Pancreas (tissue), 10 donors: ENCODE measurements at regions not wholly inside any gene's neighbourhood (a gene's known extent, or its start where the extent isn't known, plus 50 kb on each side); places are given as distances from the start of the nearest gene placed in this dataset.

ENCODE experiments used
- ATAC-seq, 4 donors: fragments of 200-7000 bp; cut with Tn5 transposase; one replicate each; pipeline versions ENCODE4 v1.8.0 to v1.9.1; 2020; ENCODE audit warnings: mild to moderate bottlenecking in 4 of 4, moderate library complexity in 4 of 4
- DNase-seq, 6 donors: peaks; one replicate each; pipeline ENCODE4 v3.0.0-alpha.2; 2020
- FAIRE-seq: peaks from 2 replicates; lab custom pipeline; 2012; peaks lifted over from hg19 to GRCh38; lab: Jason Lieb, UNC
- H3K27ac ChIP-seq, 4 donors: fragments of 200-600 bp; sonication (generic); 1 replicate in 3 of 4; 2 replicates in 1 of 4; pipeline versions ENCODE4 v1.5.0 to v1.8.0; 2020
- H3K27me3 ChIP-seq, 4 donors: fragments of 200-600 bp; one replicate each; pipeline ENCODE4 v1.8.0; 2021
- H3K36me3 ChIP-seq, 3 donors: fragments of 200-600 bp; sonication (generic) in 1 of 3; one replicate each; pipeline versions ENCODE4 v1.5.0 to v1.8.0; 2020 to 2021
- H3K4me1 ChIP-seq, 3 donors: fragments of 200-600 bp; one replicate each; pipeline ENCODE4 v1.8.0; 2021
- H3K4me3 ChIP-seq, 4 donors: fragments of 200-600 bp; sonication (generic) in 2 of 4; one replicate each; pipeline versions ENCODE4 v1.5.0 to v1.8.0; 2020 to 2021
- H3K9me3 ChIP-seq, 4 donors: fragments of 200-600 bp; one replicate each; pipeline ENCODE4 v1.8.0; 2021
- CTCF ChIP-seq, 4 donors: fragments of 200-600 bp; sonication (generic) in 3 of 4; IDR thresholded peaks; one replicate each; pipeline versions ENCODE4 v1.5.0 to v1.8.0; 2021; ENCODE audit warnings: antibody characterized with exemption in 4 of 4
- WGBS, 2 donors: extraction: QIAGEN DNeasy Blood & Tissue Kit; methylation state at CpG; one replicate each; pipeline ENCODE4 v1.1.7; 2013; 5-methylcytosine and 5-hydroxymethylcytosine counted together
- intact Hi-C, 3 donors: fragments of 100-400 bp; cut with DNase I; formaldehyde crosslinking; loops; one replicate each; pipeline versions ENCODE4 v1.11.1 to v1.14.2; 2022
- donor health status: healthy with polysubstance abuse.
- donor health status: DM: no; HTN: no; CAD: no; lungs with moderate emphysema.
- donor health status: DM: no; HTN: no; CAD: no.
- donor health status: control.
- donor health status: control.
- donor health status: Bipolar disorder and iron deficiency.
- donor health status: DM: yes; HTN: yes; CAD: no.
- donor health status: DM: no; HTN: no; CAD: no.
- donor health status: DM: no; HTN: no; CAD: no.
- donor health status: DM: yes; HTN: yes; CAD: no.

DNA sequence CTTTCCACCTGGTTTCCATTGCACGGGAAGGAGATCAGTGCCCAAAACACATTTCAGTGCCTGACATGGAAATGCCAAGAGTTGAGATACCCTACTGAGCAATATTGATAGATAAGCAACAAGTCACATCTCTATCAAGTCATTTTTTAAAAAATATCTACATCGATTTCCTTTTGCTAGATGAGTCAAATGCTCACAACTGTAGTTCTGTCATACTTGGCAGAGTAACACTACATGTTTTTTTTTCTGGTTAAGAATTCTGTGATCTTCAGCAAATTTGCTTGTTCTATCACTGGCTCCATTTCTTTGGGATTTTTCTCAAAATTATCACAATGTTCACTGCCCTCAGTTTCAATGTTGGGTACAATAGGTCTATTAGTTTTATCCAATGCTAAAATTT is 145.4 kb downstream of the ZC3H11B start:
- H3K4me3 ChIP-seq, result no peak overlapping the region
- H3K9me3 ChIP-seq, result no peaks in the 10 kb centered on the region
- no peaks in the 10 kb centered on the region for H3K4me1 ChIP-seq
- H3K36me3 ChIP-seq, result no peaks in the 10 kb centered on the region
- no peak for FAIRE-seq
- intact Hi-C loops, result no loop called here
- H3K27me3 ChIP-seq, result no peaks in the 10 kb centered on the region
- DNase-seq, result no peak
- WGBS, 2 donors, result 71 to 78% methylated on average over 2 of the region's 2 CpGs
- H3K27ac ChIP-seq, result no peak overlapping the region
- TF ChIP-seq CTCF (IDR thresholded peaks at IDR 0.05), result no peak
- ATAC-seq, result no peak

- Histone ChIP-seq H3K4me3 (no peak overlapping the region), H3K27me3 (no peaks in the 10 kb centered on the region), H3K9me3 (no peaks in the 10 kb centered on the region), H3K27ac (no peak overlapping the region), H3K36me3 (no peaks in the 10 kb centered on the region), H3K4me1 (no peaks in the 10 kb centered on the region)
- ATAC-seq (no peak), DNase-seq (no peak), FAIRE-seq (no peak)
- TF ChIP-seq CTCF (IDR thresholded peaks at IDR 0.05), result no peak
- intact Hi-C loops, result no loop called here
These were observed 146.1 kb downstream of the ZC3H11B start for GRCh38 chr1:219466766-219467165.

GRCh38 chr1:219465212-219466093 is 147.5 kb downstream of the ZC3H11B start:
- FAIRE-seq, result no peak
- H3K9me3 ChIP-seq, result no peaks in the 10 kb centered on the region
- H3K27ac ChIP-seq, result no peak overlapping the region
- no peaks in the 10 kb centered on the region for H3K27me3 ChIP-seq
- no peak overlapping the region for H3K4me3 ChIP-seq
- DNase-seq, result no peak
- intact Hi-C loops, result no loop called here
- no peak for TF ChIP-seq CTCF (IDR thresholded peaks at IDR 0.05)
- no peaks in the 10 kb centered on the region for H3K4me1 ChIP-seq
- ATAC-seq, result no peak
- 90 to 94% methylated on average over 7 of the region's 7 CpGs for WGBS, 2 donors
- H3K36me3 ChIP-seq, result no peaks in the 10 kb centered on the region

DNA sequence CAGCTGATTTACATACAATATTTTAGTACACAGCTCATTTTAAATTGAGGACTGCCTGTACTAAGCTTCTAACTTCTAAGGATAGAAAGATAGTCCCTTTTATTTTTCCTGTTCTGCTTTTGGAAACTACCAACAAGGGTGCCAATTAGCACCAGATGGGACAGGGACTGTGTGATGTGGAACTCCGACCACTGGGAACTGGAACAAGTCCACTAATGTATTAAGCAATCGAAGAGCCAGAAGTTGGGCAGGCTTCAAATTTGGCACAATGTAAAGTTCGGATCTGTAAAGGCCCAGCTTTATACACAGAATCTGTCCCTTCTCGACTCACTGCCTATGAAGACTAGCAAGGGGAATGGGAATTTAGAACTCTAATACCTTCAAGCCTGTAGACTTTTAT is 149.3 kb downstream of the ZC3H11B start:
- intact Hi-C loops, result no loop called here
- no peaks in the 10 kb centered on the region for H3K9me3 ChIP-seq
- H3K36me3 ChIP-seq, result no peaks in the 10 kb centered on the region
- H3K4me1 ChIP-seq, result no peaks in the 10 kb centered on the region
- H3K4me3 ChIP-seq, result no peak overlapping the region
- peak in 1 of 4 donors; percentile 22 for ATAC-seq
- 72 to 85% methylated on average over 4 of the region's 4 CpGs for WGBS, 2 donors
- no peaks in the 10 kb centered on the region for H3K27me3 ChIP-seq
- DNase-seq, result no peak
- FAIRE-seq, result no peak
- no peak overlapping the region for H3K27ac ChIP-seq
- no peak for TF ChIP-seq CTCF (IDR thresholded peaks at IDR 0.05)

DNA sequence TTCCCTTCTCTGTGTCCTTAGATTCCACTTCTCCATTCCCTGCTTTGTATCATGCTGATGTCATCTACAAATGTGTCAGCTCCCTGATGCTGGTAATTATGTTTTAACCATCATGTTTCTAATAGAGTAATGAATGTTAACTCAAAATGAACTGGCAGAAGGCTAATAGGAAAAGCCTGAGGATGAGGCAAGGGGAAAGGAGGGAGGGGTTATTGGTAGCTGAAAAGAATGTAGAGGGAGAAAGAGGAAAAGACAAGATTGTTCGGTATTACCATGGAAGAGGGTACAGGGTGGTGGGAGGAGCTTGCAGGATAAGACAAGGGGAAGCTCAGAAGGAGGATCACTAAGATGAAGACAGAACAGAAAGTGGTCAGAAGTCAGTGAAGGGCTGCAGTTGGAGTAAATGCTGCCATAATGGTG is 150.9 kb downstream of the ZC3H11B start:
- Histone ChIP-seq H3K4me3 (no peak overlapping the region), H3K36me3 (no peaks in the 10 kb centered on the region), H3K27me3 (no peaks in the 10 kb centered on the region), H3K4me1 (no peaks in the 10 kb centered on the region), H3K9me3 (no peaks in the 10 kb centered on the region), H3K27ac (no peak overlapping the region)
- 96 to 97% methylated on average over 1 of the region's 1 CpG for WGBS, 2 donors
- intact Hi-C loops, result no loop called here
- ATAC-seq (peak in 1 of 4 donors; percentile 27), FAIRE-seq (no peak), DNase-seq (no peak)
- TF ChIP-seq CTCF (IDR thresholded peaks at IDR 0.05), result no peak
